ENCODE measurements at regions not wholly inside any gene's neighbourhood (a gene's known extent, or its start where the extent isn't known, plus 50 kb on each side); places are given as distances from the start of the nearest gene placed in this dataset.

- TF ChIP-seq EZH2 (IDR thresholded peaks at IDR 0.05; ENCODE audit: low read depth, unreplicated experiment): no peak
- TF ChIP-seq ZNF114 (CRISPR knock-in tag; IDR thresholded peaks at IDR 0.05): no peak
- no peak for TF ChIP-seq EZH2phosphoT487 (IDR thresholded peaks at IDR 0.05; ENCODE audit: unreplicated experiment)
These were observed 85.0 kb downstream of the INHBB start (continued) for GRCh38 chr2:120430957-120431356.

- H3K9me2 ChIP-seq (ENCODE audit: insufficient read depth): no peaks in the 10 kb centered on the region
- Mint-ChIP-seq H3K4me1 (peaks cover 42% of the 10 kb centered on the region), H3K9me3 (no peaks in the 10 kb centered on the region), H3K27me3 (ENCODE audit: insufficient read depth, low read depth, poor library complexity) (peaks cover 24% of the 10 kb centered on the region), H3K27ac (no peak overlapping the region), H3K36me3 (ENCODE audit: low read depth) (no peaks in the 10 kb centered on the region), H3K4me3 (no peak overlapping the region)
- no peak overlapping the region for H3K4me3 ChIP-seq
- H3K4me2 ChIP-seq: no peak overlapping the region
- H3K36me3 ChIP-seq (ENCODE audit: insufficient read depth): no peaks in the 10 kb centered on the region
- H2AFZ ChIP-seq: no peak overlapping the region
- H3K79me2 ChIP-seq (replicated peaks; ENCODE audit: insufficient read depth): no peaks in the 10 kb centered on the region
- no peaks in the 10 kb centered on the region for H4K20me1 ChIP-seq (replicated peaks; ENCODE audit: insufficient read depth)
- DNase-seq (ENCODE audit: low spot score) (no peak), ATAC-seq (no peak)
- no peak overlapping the region for H3K27ac ChIP-seq (ENCODE audit: low read depth)
- H3K27me3 ChIP-seq (ENCODE audit: insufficient read depth): no peaks in the 10 kb centered on the region
- no peak for TF ChIP-seq POLR2AphosphoS5 (IDR thresholded peaks at IDR 0.05; ENCODE audit: low read depth)
- TF ChIP-seq STAT1 (IDR thresholded peaks at IDR 0.05; ENCODE audit: unreplicated experiment): no peak
- peaks cover 39% of the 10 kb centered on the region for H3K4me1 ChIP-seq (ENCODE audit: insufficient read depth)
- no peaks in the 10 kb centered on the region for H3F3A ChIP-seq (replicated peaks; ENCODE audit: low read depth)
These were observed 85.7 kb downstream of the INHBB start for GRCh38 chr2:120431386-120432292.

- H3K27me3 Mint-ChIP-seq (ENCODE audit: insufficient read depth, low read depth, poor library complexity): peaks cover 29% of the 10 kb centered on the region
- Histone ChIP-seq H3K9me2 (ENCODE audit: insufficient read depth) (no peaks in the 10 kb centered on the region), H3K4me1 (ENCODE audit: insufficient read depth) (peaks cover 43% of the 10 kb centered on the region), H3K4me3 (no peak overlapping the region), H4K20me1 (replicated peaks; ENCODE audit: insufficient read depth) (no peaks in the 10 kb centered on the region), H3K4me2 (no peak overlapping the region), H3K27ac (ENCODE audit: low read depth) (no peak overlapping the region), H3K79me2 (replicated peaks; ENCODE audit: insufficient read depth) (no peaks in the 10 kb centered on the region), H3F3A (replicated peaks; ENCODE audit: low read depth) (0 out of 2 replicates have a peak, but pooled peaks cover 2% of the 10 kb centered on the region), H3K36me3 (ENCODE audit: insufficient read depth) (no peaks in the 10 kb centered on the region), H2AFZ (no peak overlapping the region), H3K27me3 (ENCODE audit: insufficient read depth) (no peaks in the 10 kb centered on the region)
- TF ChIP-seq NANOG (IDR thresholded peaks at IDR 0.05; ENCODE audit: borderline replicate concordance) (no peak), JUNB (IDR thresholded peaks at IDR 0.05; ENCODE audit: unreplicated experiment) (no peak)
- peaks cover 47% of the 10 kb centered on the region for H3K4me1 Mint-ChIP-seq
- H3K9me3 Mint-ChIP-seq: no peaks in the 10 kb centered on the region
- H3K27ac Mint-ChIP-seq: no peak overlapping the region
- H3K4me3 Mint-ChIP-seq: no peak overlapping the region
- no peak for DNase-seq (ENCODE audit: low spot score)
- H3K36me3 Mint-ChIP-seq (ENCODE audit: low read depth): no peaks in the 10 kb centered on the region
- no peak for ATAC-seq
These were observed 86.5 kb downstream of the INHBB start for GRCh38 chr2:120432293-120432975.
